HG03354 (cell line): ENCODE measurements at regions not wholly inside any gene's neighbourhood (a gene's known extent, or its start where the extent isn't known, plus 50 kb on each side); places are given as distances from the start of the nearest gene placed in this dataset.
"Not testable (repeated sequence)": the region's sequence is repeated elsewhere in the genome, so short reads cannot be mapped to it uniquely, and the experiment has no call there.

Experiments used
- ATAC-seq: cut with Tn5 transposase; IDR thresholded peaks from one replicate; pipeline ENCODE4 v1.9.1; 2021; ENCODE audit warnings: mild to moderate bottlenecking; ENCODE audit not compliant: unreplicated experiment, poor library complexity, severe bottlenecking

DNA sequence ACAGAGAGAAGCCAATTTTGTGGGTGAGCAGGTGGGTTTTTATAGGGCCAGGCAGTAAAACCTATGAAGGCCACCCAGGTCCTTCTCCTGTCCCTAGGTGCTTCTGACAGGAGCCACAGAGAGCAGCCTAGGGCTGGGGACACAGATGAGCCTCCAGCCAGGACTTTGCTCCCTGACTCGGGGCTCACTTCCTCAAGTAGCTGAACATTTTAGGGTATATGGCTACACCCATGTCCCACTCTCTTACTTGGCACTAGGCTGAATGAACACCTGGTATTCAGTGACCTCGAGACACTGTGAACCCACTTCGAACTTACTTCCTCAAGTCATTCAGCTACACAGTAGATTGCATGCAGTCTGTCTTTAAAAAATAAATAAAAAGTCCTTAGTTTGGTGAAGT, 217.3 kb downstream of the MID1IP1 start:
- no peak for ATAC-seq

DNA sequence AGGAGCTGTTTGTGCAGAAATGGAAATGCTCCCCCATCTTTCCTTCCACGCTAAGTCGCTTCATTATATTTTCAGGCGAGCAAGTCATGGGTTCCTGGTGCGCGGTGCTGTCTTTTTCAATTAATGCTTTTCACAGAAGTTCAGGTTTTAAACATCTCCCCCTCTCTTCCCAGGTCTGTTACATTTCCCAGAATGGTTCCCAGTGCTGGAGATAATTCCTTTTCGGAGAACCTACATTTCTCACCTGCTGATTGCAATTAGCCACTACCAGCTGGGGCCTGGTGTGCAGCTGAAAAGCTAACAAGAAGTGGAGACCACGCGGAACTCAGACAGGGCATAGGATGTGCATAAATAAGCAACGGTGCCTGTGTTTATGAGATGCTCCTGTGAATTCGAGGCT, 217.8 kb downstream of the MID1IP1 start:
- ATAC-seq = no peak

DNA sequence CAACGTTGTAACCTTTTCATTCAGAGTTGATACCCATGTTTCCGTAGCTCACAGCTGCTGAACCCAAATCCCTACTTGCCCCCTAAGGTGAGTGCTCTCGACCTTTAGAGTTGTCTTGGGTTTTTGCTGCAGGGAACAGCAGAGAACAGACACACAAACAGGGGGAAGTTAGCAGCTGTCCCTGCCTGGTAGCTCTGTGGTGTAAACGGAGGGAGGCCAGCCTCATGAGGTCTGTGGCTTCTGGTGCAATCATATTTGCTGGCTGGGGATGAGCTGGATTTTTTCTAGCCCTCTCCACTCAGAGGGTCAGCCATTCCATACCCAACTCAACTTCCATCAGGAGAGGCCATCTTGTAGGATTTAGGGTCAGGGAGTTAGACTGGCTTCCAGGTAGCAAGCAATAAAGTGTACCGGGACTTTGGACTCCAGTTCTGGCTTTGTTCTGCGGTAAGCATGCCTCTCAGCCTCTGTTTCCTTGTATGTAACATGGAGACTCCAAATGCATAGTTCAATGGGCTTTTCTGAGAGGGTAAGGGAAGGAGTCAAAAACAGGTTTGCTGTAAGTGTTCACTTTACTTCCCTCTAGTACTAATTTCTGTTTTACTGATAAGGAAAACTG, 218.9 kb downstream of the MID1IP1 start:
- no peak for ATAC-seq

DNA sequence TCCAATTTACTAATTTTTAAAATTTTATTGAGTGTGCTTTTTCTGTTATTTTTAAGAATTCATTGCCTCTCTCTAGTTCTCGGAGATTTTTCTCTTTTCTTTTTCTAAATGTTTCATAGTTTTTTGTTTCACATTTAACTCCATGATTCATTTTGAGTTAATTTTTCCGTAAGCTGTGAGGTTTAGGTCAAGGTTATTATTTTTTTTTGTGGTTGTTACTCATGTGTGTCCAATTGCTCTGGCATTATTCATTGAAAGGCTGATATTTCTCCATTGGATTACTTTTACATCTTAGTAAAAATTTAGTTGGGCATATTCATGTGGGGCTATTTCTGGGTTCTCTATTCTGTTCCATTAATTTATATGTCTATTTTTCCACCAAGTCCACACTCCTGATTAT, 220.8 kb downstream of the MID1IP1 start:
- no peak for ATAC-seq

GRCh38 chrX:39029221-39029620, 228.0 kb downstream of the MID1IP1 start:
- ATAC-seq = no peak

DNA sequence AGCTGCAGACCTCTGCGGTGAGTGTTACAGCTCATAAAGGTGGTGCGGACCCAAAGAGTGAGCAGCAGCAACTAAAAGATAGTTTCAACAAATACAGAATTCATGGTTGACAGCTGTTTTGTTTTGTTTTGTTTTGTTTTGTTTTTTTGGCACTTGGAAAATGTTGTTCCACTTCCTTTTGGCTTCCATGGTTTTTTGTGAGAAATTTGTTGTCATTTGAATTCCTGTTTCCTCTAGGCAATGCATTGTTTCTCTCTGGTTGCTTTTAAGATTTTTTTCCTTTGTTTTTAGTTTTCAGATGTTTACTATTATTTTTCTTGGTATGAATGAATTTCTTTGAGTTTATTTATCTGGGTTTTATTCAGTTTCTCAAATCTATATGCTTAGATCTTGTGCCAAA, 229.4 kb downstream of the MID1IP1 start:
- no peak for ATAC-seq

GRCh38 chrX:39039890-39040289, 238.6 kb downstream of the MID1IP1 start:
- ATAC-seq = no peak

GRCh38 chrX:39043838-39044550, 242.7 kb downstream of the MID1IP1 start:
- no peak for ATAC-seq

DNA sequence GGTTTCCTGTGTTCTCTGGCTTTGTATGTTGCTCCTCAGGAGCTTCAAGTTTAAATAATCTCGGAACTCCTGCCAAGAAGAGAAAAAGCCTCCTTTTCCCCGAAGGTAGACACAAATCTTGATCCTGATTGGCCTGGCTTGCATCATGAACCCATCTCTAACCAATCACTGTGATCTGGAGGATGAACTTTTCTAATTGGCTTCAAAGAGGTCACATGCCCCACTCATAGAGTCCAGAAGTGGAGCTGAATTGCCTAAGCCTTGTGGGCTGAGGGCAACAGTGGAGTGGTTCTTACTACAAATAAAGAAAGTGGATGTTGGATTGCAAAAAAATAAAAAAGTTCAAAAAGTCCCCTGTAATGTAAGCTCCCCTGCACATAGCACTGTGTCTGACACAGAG, 245.9 kb downstream of the MID1IP1 start:
- ATAC-seq = no peak

GRCh38 chrX:39049975-39050374, 248.7 kb downstream of the MID1IP1 start:
- no peak for ATAC-seq

GRCh38 chrX:39050427-39050826, 249.2 kb downstream of the MID1IP1 start:
- ATAC-seq = no peak

DNA sequence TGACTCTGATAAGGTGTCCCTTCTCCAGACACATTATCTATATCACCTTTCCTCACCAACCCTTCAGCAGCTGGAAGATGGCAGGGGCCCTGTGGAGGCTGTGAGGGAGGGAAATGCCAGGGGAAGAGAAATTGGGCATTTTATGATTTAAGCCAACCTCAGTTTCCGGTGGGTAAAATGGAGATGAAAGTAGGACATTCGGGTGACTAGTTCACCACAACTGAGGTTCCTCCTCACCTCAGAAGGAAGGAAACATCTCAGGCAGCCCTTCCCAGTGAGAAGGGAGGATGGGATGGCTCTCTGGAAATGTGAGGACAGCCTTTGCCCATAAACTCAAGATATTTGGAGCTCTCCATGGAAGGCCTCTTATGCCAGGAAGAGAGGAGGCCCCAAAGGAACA, 251.5 kb downstream of the MID1IP1 start:
- no peak for ATAC-seq

- ATAC-seq = no peak
These were observed 257.5 kb downstream of the MID1IP1 start for GRCh38 chrX:39058724-39059123.

DNA sequence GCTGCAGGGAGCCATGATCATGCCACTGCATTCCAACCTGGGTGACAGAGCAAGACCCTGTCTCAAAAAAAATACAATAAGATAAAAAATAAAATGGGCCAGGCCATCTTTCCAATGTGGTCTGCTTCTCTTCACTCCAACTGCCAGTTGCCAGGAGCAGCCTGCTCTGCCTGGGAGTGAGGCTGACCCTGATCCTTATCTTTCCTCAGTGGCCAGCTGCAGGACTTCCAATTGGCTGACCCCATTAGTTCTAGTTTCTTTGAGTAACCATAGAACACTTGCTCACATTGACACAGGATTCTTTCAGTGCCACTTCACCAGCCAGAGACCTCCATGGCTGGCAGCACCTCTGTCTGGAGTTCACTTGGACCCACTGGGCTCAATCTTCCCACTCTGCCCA, 258.6 kb downstream of the MID1IP1 start:
- no peak for ATAC-seq

DNA sequence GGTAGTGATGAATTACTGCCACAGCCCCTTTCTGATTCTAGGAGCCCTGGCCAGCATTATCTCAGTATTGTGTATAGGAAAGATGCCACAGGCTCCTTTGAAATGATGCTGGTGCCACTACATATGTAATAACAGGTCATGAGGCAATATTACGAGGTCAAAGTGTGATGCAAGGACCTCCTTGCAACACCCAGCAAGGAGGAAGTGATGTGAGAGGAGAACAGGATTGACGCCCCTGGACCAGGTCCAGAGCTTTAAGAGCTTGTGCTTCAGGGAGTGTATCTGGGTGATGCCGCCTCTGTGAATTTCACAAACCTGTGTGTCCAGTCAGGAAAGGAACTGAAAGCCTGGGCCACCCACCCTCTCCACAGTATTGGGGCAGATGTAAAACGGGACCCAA, 261.8 kb downstream of the MID1IP1 start:
- ATAC-seq = no peak

DNA sequence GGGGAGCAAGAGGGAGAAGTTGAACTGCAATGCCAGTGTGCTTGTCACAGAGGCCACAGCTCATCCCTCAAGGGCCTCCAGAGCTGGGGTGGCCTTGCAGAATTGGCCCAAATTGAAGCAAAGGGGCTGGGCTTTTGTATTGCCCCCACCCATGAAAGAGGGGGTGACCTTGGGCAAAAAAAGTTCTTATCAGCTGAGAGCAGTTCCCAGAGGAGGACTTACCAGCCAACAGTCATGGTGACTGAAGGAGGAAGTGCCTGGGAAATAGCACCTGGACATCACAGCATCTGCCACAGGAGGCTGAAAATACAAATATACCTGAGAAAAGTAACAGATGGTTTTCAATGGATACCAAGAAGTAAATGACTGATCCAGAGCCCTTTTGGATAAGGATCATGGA, 262.4 kb downstream of the MID1IP1 start:
- no peak for ATAC-seq

DNA sequence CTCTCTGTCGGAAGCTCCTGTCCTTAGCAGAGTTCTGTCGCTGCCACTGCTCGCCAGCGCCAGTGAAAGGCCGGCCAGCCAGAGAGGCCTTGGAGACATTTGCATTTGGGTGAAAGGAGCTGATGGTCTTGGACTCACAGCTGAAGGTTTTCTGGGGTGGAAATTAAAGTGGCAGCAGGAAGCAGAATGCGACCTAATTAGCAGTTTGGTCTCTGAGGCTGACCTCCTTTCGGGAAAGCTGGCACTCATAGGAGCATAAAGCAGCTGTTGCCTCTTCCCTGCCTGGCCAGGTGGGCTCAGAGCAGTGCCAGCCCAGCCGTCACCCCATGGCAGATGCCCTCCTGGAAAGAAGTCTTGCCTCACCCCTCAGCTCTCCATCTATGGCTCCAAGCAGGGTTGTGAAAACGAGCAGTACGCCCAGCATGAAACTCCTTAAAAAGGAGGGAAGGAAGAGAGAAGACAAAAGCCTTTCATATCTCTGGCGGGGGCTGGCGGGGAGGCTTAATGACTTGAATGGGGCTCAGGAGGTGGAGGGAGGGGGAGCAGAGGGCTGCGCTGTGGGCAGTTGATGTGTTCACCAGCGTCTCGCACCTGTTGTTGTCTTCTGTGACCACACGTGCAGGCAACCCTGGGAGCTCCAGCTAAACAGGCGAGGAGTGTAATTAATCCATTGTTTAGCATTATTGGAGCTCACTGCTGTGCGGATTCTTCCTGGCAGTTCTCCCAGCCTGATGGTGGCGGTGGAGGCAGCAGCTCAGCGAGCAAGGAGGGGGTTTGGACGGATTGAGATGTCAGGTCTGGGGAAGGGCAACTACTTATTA, 264.0 kb downstream of the MID1IP1 start:
- no peak for ATAC-seq

GRCh38 chrX:39067866-39068265, 266.6 kb downstream of the MID1IP1 start:
- ATAC-seq = no peak

DNA sequence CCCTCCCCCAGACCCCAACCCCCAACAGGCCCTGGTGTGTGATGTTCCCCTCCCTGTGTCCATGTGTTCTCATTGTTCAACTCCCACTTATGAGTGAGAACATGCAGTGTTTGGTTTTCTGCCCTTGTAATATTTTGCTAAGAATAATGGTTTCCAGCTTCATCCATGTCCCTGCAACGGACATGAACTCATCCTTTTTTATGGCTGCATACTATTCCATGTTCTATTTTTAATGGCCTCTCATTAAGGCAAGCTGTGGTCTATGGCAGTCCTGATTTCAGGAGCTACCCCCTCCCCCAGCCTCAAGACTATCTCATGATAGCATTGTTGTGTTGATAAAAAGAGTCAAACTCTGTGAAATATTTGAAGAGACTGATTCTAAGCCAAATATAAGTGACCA, 267.4 kb downstream of the MID1IP1 start:
- ATAC-seq = not testable (repeated sequence)

- no peak for ATAC-seq
These were observed 268.8 kb downstream of the MID1IP1 start for GRCh38 chrX:39070009-39070408.

- ATAC-seq = no peak
These were observed 271.9 kb downstream of the MID1IP1 start for GRCh38 chrX:39073131-39073530.
